A549 (cell line): ENCODE measurements at regions not wholly inside any gene's neighbourhood (a gene's known extent, or its start where the extent isn't known, plus 50 kb on each side); places are given as distances from the start of the nearest gene placed in this dataset.

Source experiments
- ATAC-seq, 2 experiments: fragments of 200-7000 bp in 1 of 2; fragments of >200 bp in 1 of 2; cut with Nextera tagmentation in 1 of 2; cut with Tn5 transposase in 1 of 2; 3 replicates each; pipeline versions ENCODE4 v1.8.0 to v1.9.1; 2018 to 2020; ENCODE audit warnings: mild to moderate bottlenecking in 1 of 2, moderate library complexity in 1 of 2
- CTCF ChIA-PET: fragments of 300-600 bp; sonication (Branson Sonifier 250); formaldehyde crosslinking; extraction: SDS; loops from one replicate; lab custom pipeline; 2021; ENCODE audit warnings: antibody characterized with exemption, inconsistent platforms; lab: Yijun Ruan, JAX
- POLR2A ChIA-PET: fragments of 350-600 bp; formaldehyde crosslinking; extraction: SDS; loops from one replicate; lab custom pipeline; 2021; ENCODE audit warnings: antibody characterized with exemption, inconsistent platforms; lab: Yijun Ruan, JAX
- DNase-seq, 2 experiments: peaks; one replicate each; pipeline versions ENCODE4 v3.0.0 to v3.0.0-alpha.2; 2011 to 2016; ENCODE audit warnings: low read depth in 1 of 2, low spot score in 1 of 2
- FAIRE-seq: peaks from 2 replicates; lab custom pipeline; 2011; peaks lifted over from hg19 to GRCh38; lab: Jason Lieb, UNC
- H3K27ac ChIP-seq, 2 experiments: fragments of >200 bp; sonication (Bioruptor Twin); formaldehyde crosslinking; 3 replicates each; pipeline ENCODE4 v1.5.1; 2016 to 2017
- H3K4me1 ChIP-seq: fragments of >200 bp; sonication (Bioruptor Twin); formaldehyde crosslinking; 3 replicates; pipeline ENCODE4 v1.6.1; 2016
- H3K4me2 ChIP-seq: fragments of >200 bp; sonication (Bioruptor Twin); formaldehyde crosslinking; 3 replicates; pipeline ENCODE4 v1.6.1; 2016
- H3K4me3 ChIP-seq: fragments of >200 bp; sonication (Bioruptor Twin); formaldehyde crosslinking; 3 replicates; pipeline ENCODE4 v1.5.1; 2016
- H3K9me3 ChIP-seq: fragments of >200 bp; sonication (Bioruptor Twin); formaldehyde crosslinking; 3 replicates; pipeline ENCODE4 v1.6.1; 2016
- BHLHE40 ChIP-seq: IDR thresholded peaks from 2 replicates; pipeline ENCODE4 v1.6.1; 2012; ENCODE audit warnings: low read depth, low read length, inconsistent platforms
- CBX2 ChIP-seq: fragments of 200-600 bp; sonication (generic); IDR thresholded peaks from 2 replicates; pipeline ENCODE4 v1.6.1; 2016; ENCODE audit warnings: low read depth, mild to moderate bottlenecking, borderline replicate concordance
- CBX8 ChIP-seq: fragments of 200-600 bp; sonication (generic); IDR thresholded peaks from 2 replicates; pipeline ENCODE4 v1.6.1; 2016
- CEBPB ChIP-seq, 2 experiments: fragments of >200 bp in 1 of 2; sonication (Bioruptor Twin) in 1 of 2; formaldehyde crosslinking in 1 of 2; IDR thresholded peaks; 2 replicates each; pipeline ENCODE4 v1.6.1; 2012 to 2016
- EHF ChIP-seq: fragments of 250-450 bp; sonication (Bioruptor Pico); IDR thresholded peaks from 2 replicates; pipeline ENCODE4 v1.5.0; 2020; ENCODE audit warnings: mild to moderate bottlenecking
- EP300 ChIP-seq, 2 experiments: fragments of >200 bp; sonication (Bioruptor Twin); formaldehyde crosslinking; IDR thresholded peaks; 2 replicates in 1 of 2; 3 replicates in 1 of 2; pipeline ENCODE4 v1.6.1; 2016 to 2017
- ESRRA ChIP-seq: fragments of 150-350 bp; IDR thresholded peaks from 2 replicates; pipeline ENCODE4 v1.6.1; 2014; ENCODE audit warnings: mild to moderate bottlenecking, low read length, borderline replicate concordance
- HDAC2 ChIP-seq: fragments of 200-600 bp; sonication (generic); IDR thresholded peaks from 2 replicates; pipeline ENCODE4 v1.6.1; 2016
- HOXB5 ChIP-seq: fragments of 250-450 bp; sonication (Bioruptor Pico); IDR thresholded peaks from 2 replicates; pipeline ENCODE4 v1.5.0; 2020; ENCODE audit warnings: mild to moderate bottlenecking, moderate library complexity
- KDM1A ChIP-seq: fragments of 200-600 bp; sonication (generic); IDR thresholded peaks from 2 replicates; pipeline ENCODE4 v1.6.1; 2016; ENCODE audit warnings: low read depth, mild to moderate bottlenecking
- KDM5A ChIP-seq: fragments of 200-600 bp; sonication (generic); IDR thresholded peaks from 2 replicates; pipeline ENCODE4 v1.6.1; 2016; ENCODE audit warnings: antibody characterized with exemption, mild to moderate bottlenecking
- MAFK ChIP-seq: fragments of 450-650 bp; IDR thresholded peaks from 2 replicates; pipeline ENCODE4 v1.6.1; 2014; ENCODE audit not compliant: partially characterized antibody
- NFE2L2 ChIP-seq: fragments of 150-350 bp; conservative IDR thresholded peaks from 2 replicates; pipeline ENCODE4 v1.6.1; 2014; ENCODE audit warnings: low read length
- NPAS2 ChIP-seq: fragments of 250-450 bp; sonication (Bioruptor Pico); IDR thresholded peaks from 2 replicates; pipeline ENCODE4 v1.8.0; 2022; ENCODE audit warnings: mild to moderate bottlenecking, moderate library complexity, borderline replicate concordance
- RAD21 ChIP-seq, 2 experiments: fragments of >200 bp in 1 of 2; sonication (Bioruptor Twin) in 1 of 2; formaldehyde crosslinking in 1 of 2; IDR thresholded peaks in 1 of 2; conservative IDR thresholded peaks in 1 of 2; 2 replicates in 1 of 2; 3 replicates in 1 of 2; pipeline ENCODE4 v1.6.1; 2012 to 2018; ENCODE audit warnings: inconsistent platforms in 1 of 2
- RFX5 ChIP-seq: fragments of 450-650 bp; IDR thresholded peaks from 2 replicates; pipeline ENCODE4 v1.7.1; 2014; ENCODE audit warnings: antibody characterized with exemption, mild to moderate bottlenecking, moderate library complexity
- SREBF2 ChIP-seq: fragments of 450-650 bp; IDR thresholded peaks from 2 replicates; pipeline ENCODE4 v1.6.1; 2014; ENCODE audit warnings: mild to moderate bottlenecking, moderate library complexity
- ZC3H11A ChIP-seq: fragments of 450-650 bp; IDR thresholded peaks from 2 replicates; pipeline ENCODE4 v1.6.1; 2014; ENCODE audit warnings: antibody characterized with exemption, mild to moderate bottlenecking
- ZFP36 ChIP-seq: fragments of 450-650 bp; IDR thresholded peaks from 2 replicates; pipeline ENCODE4 v1.6.1; 2014; ENCODE audit warnings: borderline replicate concordance; ENCODE audit not compliant: partially characterized antibody
- ZNF302 ChIP-seq: fragments of 250-450 bp; sonication (Bioruptor Pico); IDR thresholded peaks from 2 replicates; pipeline ENCODE4 v1.9.0; 2021; ENCODE audit warnings: inconsistent platforms, mild to moderate bottlenecking, moderate library complexity
- ZSCAN20 ChIP-seq: fragments of 250-450 bp; sonication (Bioruptor Pico); IDR thresholded peaks from 2 replicates; pipeline ENCODE4 v1.8.0; 2022; ENCODE audit warnings: mild to moderate bottlenecking, moderate library complexity
- WGBS: methylation state at CpG from one replicate; pipeline ENCODE4 v1.1.6; 2017; ENCODE audit errors: missing lambda C conversion rate; 5-methylcytosine and 5-hydroxymethylcytosine counted together
- TF ChIP-seq, protein P1 (sequence below): IDR thresholded peaks from 2 replicates; pipeline ENCODE4 v1.6.1; 2012
- TF ChIP-seq, protein P2 (sequence below): fragments of 250-450 bp; sonication (Bioruptor Pico); IDR thresholded peaks from 2 replicates; pipeline ENCODE4 v1.5.0; 2021; ENCODE audit warnings: mild to moderate bottlenecking, moderate library complexity, borderline replicate concordance
- TF ChIP-seq, protein P3 (sequence below): fragments of >200 bp; sonication (Bioruptor Twin); formaldehyde crosslinking; IDR thresholded peaks from 3 replicates; pipeline ENCODE4 v1.5.1; 2016
- TF ChIP-seq, protein P4 (sequence below): fragments of 200-600 bp; sonication (generic); IDR thresholded peaks from 2 replicates; pipeline ENCODE4 v1.6.1; 2016; ENCODE audit warnings: antibody characterized with exemption, mild to moderate bottlenecking, moderate library complexity

DNA sequence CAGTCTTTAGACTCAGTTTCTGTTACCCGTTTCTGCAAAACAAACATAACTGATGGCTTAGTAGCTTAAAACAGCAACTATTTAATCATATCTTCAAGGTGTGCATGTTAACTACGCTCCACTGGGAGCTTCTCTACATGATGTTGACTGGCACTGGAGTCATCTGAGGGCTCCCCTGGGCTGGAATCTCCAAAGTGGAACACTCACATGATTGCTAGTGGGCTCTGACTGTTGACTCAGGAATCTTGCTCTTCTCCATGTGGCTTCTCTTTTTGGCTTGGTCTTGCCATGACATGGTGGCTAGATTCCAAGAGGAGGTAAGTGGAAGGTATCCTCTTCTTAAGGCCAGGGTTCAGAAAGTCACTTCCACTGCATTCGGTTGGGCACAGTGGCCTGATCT is 160.8 kb downstream of the PMAIP1 start:
- FAIRE-seq (no peak), DNase-seq (no peak), ATAC-seq (no peak)
- H3K4me2 ChIP-seq, result no peak overlapping the region
- WGBS, result 78% methylated on average over 3 of the region's 3 CpGs
- ChIA-PET CTCF (no interaction called here), POLR2A (no interaction called here)
- 0 out of 3 replicates have a peak, but pooled peaks cover 6% of the 10 kb centered on the region for H3K4me1 ChIP-seq
- no peak overlapping the region for H3K4me3 ChIP-seq
- TF ChIP-seq, protein P1, sequence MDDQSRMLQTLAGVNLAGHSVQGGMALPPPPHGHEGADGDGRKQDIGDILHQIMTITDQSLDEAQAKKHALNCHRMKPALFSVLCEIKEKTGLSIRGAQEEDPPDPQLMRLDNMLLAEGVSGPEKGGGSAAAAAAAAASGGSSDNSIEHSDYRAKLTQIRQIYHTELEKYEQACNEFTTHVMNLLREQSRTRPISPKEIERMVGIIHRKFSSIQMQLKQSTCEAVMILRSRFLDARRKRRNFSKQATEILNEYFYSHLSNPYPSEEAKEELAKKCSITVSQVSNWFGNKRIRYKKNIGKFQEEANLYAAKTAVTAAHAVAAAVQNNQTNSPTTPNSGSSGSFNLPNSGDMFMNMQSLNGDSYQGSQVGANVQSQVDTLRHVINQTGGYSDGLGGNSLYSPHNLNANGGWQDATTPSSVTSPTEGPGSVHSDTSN, result no peak
- no peak for TF ChIP-seq KDM5A
- TF ChIP-seq SREBF2, result no peak
- no peak for TF ChIP-seq ZFP36
- TF ChIP-seq, protein P2, sequence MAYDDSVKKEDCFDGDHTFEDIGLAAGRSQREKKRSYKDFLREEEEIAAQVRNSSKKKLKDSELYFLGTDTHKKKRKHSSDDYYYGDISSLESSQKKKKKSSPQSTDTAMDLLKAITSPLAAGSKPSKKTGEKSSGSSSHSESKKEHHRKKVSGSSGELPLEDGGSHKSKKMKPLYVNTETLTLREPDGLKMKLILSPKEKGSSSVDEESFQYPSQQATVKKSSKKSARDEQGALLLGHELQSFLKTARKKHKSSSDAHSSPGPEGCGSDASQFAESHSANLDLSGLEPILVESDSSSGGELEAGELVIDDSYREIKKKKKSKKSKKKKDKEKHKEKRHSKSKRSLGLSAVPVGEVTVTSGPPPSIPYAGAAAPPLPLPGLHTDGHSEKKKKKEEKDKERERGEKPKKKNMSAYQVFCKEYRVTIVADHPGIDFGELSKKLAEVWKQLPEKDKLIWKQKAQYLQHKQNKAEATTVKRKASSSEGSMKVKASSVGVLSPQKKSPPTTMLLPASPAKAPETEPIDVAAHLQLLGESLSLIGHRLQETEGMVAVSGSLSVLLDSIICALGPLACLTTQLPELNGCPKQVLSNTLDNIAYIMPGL (CRISPR knock-in tag), result no peak
- TF ChIP-seq RAD21 (conservative IDR thresholded peaks at IDR 0.05 in 1 of 2, IDR thresholded peaks at IDR 0.05 in 1 of 2), result no peak
- TF ChIP-seq HDAC2, result no peak
- TF ChIP-seq, protein P3, sequence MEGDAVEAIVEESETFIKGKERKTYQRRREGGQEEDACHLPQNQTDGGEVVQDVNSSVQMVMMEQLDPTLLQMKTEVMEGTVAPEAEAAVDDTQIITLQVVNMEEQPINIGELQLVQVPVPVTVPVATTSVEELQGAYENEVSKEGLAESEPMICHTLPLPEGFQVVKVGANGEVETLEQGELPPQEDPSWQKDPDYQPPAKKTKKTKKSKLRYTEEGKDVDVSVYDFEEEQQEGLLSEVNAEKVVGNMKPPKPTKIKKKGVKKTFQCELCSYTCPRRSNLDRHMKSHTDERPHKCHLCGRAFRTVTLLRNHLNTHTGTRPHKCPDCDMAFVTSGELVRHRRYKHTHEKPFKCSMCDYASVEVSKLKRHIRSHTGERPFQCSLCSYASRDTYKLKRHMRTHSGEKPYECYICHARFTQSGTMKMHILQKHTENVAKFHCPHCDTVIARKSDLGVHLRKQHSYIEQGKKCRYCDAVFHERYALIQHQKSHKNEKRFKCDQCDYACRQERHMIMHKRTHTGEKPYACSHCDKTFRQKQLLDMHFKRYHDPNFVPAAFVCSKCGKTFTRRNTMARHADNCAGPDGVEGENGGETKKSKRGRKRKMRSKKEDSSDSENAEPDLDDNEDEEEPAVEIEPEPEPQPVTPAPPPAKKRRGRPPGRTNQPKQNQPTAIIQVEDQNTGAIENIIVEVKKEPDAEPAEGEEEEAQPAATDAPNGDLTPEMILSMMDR, result no peak
- TF ChIP-seq, protein P4, sequence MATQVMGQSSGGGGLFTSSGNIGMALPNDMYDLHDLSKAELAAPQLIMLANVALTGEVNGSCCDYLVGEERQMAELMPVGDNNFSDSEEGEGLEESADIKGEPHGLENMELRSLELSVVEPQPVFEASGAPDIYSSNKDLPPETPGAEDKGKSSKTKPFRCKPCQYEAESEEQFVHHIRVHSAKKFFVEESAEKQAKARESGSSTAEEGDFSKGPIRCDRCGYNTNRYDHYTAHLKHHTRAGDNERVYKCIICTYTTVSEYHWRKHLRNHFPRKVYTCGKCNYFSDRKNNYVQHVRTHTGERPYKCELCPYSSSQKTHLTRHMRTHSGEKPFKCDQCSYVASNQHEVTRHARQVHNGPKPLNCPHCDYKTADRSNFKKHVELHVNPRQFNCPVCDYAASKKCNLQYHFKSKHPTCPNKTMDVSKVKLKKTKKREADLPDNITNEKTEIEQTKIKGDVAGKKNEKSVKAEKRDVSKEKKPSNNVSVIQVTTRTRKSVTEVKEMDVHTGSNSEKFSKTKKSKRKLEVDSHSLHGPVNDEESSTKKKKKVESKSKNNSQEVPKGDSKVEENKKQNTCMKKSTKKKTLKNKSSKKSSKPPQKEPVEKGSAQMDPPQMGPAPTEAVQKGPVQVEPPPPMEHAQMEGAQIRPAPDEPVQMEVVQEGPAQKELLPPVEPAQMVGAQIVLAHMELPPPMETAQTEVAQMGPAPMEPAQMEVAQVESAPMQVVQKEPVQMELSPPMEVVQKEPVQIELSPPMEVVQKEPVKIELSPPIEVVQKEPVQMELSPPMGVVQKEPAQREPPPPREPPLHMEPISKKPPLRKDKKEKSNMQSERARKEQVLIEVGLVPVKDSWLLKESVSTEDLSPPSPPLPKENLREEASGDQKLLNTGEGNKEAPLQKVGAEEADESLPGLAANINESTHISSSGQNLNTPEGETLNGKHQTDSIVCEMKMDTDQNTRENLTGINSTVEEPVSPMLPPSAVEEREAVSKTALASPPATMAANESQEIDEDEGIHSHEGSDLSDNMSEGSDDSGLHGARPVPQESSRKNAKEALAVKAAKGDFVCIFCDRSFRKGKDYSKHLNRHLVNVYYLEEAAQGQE, result no peak
- no peak for TF ChIP-seq NFE2L2
- TF ChIP-seq CEBPB (IDR thresholded peaks at IDR 0.05), result no peak
- TF ChIP-seq EHF (CRISPR knock-in tag), result no peak
- no peak for TF ChIP-seq ZC3H11A
- TF ChIP-seq NPAS2, result no peak
- TF ChIP-seq HOXB5 (CRISPR knock-in tag), result no peak
- no peak for TF ChIP-seq MAFK
- TF ChIP-seq ESRRA, result no peak
- TF ChIP-seq CBX2, result no peak
- TF ChIP-seq BHLHE40, result no peak
- no peak for TF ChIP-seq ZNF302
- H3K27ac ChIP-seq, result no peak overlapping the region
- H3K9me3 ChIP-seq, result no peaks in the 10 kb centered on the region

DNA sequence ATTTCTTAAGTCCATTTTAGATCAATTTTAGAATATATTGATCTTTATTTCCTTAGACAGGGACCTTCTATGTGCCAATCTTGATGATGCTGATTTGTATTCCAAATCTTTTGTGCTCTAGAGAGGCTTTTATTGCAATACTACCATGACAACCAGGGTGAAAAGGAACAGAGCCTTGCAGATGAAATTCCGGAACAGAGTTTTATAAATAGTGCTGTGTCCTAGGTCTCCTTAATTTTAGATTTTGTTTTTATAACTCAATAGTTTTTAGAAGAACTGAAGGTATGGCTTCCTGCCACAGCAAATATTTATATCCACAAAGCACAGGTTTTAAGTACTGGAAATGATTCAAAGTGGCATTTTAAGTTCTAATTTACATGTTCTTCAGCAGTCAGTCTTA is 160.2 kb downstream of the PMAIP1 start:
- WGBS, result 84% methylated on average over 1 of the region's 1 CpG
- Histone ChIP-seq H3K9me3 (no peaks in the 10 kb centered on the region), H3K27ac (no peak overlapping the region), H3K4me2 (no peak overlapping the region), H3K4me3 (no peak overlapping the region), H3K4me1 (0 out of 3 replicates have a peak, but pooled peaks cover 6% of the 10 kb centered on the region)
- ATAC-seq (no peak), DNase-seq (no peak), FAIRE-seq (no peak)
- TF ChIP-seq KDM1A (no peak), CEBPB (IDR thresholded peaks at IDR 0.05) (no peak), RFX5 (no peak), EHF (CRISPR knock-in tag) (no peak), CBX8 (no peak), ZSCAN20 (no peak), EP300 (IDR thresholded peaks at IDR 0.05) (no peak)
- POLR2A ChIA-PET, result no interaction called here
- CTCF ChIA-PET, result no interaction called here
